WTC11 (cell line): ENCODE measurements at regions not wholly inside any gene's neighbourhood (a gene's known extent, or its start where the extent isn't known, plus 50 kb on each side); places are given as distances from the start of the nearest gene placed in this dataset.

Experiments used
- AR ChIP-seq: fragments of 250-450 bp; sonication (Bioruptor Pico); IDR thresholded peaks from 2 replicates; pipeline ENCODE4 v1.9.0; 2021; ENCODE audit warnings: mild to moderate bottlenecking
- ATF1 ChIP-seq: sonication (generic); formaldehyde crosslinking; IDR thresholded peaks from 2 replicates; pipeline ENCODE4 v1.8.1; 2023; ENCODE audit warnings: mild to moderate bottlenecking, moderate library complexity, missing genetic modification reagents
- CREB1 ChIP-seq: sonication (generic); formaldehyde crosslinking; IDR thresholded peaks from 2 replicates; pipeline ENCODE4 v1.8.0; 2023; ENCODE audit warnings: mild to moderate bottlenecking, missing genetic modification reagents
- CTCF ChIP-seq: fragments of 200-600 bp; IDR thresholded peaks from 2 replicates; pipeline ENCODE4 v1.8.0; 2022; ENCODE audit warnings: antibody characterized with exemption
- HMGXB4 ChIP-seq: sonication (generic); formaldehyde crosslinking; IDR thresholded peaks from 2 replicates; pipeline ENCODE4 v1.8.1; 2023; ENCODE audit warnings: mild to moderate bottlenecking, moderate library complexity, missing genetic modification reagents
- IRF2 ChIP-seq: sonication (generic); formaldehyde crosslinking; IDR thresholded peaks from 2 replicates; pipeline ENCODE4 v1.8.0; 2022; ENCODE audit warnings: low read depth, missing genetic modification reagents, borderline replicate concordance
- MAX ChIP-seq: sonication (generic); formaldehyde crosslinking; IDR thresholded peaks from 2 replicates; pipeline ENCODE4 v1.8.0; 2022; ENCODE audit warnings: mild to moderate bottlenecking, missing genetic modification reagents
- NR1H2 ChIP-seq: sonication (generic); formaldehyde crosslinking; IDR thresholded peaks from 2 replicates; pipeline ENCODE4 v1.9.0; 2021; ENCODE audit warnings: mild to moderate bottlenecking, moderate library complexity, missing genetic modification reagents
- NR2C2 ChIP-seq: sonication (generic); formaldehyde crosslinking; IDR thresholded peaks from 2 replicates; pipeline ENCODE4 v1.8.0; 2022; ENCODE audit warnings: mild to moderate bottlenecking, missing genetic modification reagents
- USF2 ChIP-seq: sonication (generic); formaldehyde crosslinking; IDR thresholded peaks from 2 replicates; pipeline ENCODE4 v1.8.1; 2023; ENCODE audit warnings: mild to moderate bottlenecking, missing genetic modification reagents, moderate library complexity
- ZSCAN18 ChIP-seq: fragments of 250-450 bp; sonication (Bioruptor Pico); IDR thresholded peaks from 2 replicates; pipeline ENCODE4 v2.1.2; 2022; ENCODE audit warnings: mild to moderate bottlenecking, moderate library complexity
- TF ChIP-seq, protein P1 (sequence below): sonication (generic); formaldehyde crosslinking; IDR thresholded peaks from 2 replicates; pipeline ENCODE4 v1.8.0; 2023; ENCODE audit warnings: missing genetic modification reagents, mild to moderate bottlenecking, borderline replicate concordance
- TF ChIP-seq, protein P2 (sequence below): fragments of 250-450 bp; sonication (Bioruptor Pico); IDR thresholded peaks from 2 replicates; pipeline ENCODE4 v1.9.0; 2021; ENCODE audit warnings: moderate library complexity, mild to moderate bottlenecking, inconsistent platforms, borderline replicate concordance

DNA sequence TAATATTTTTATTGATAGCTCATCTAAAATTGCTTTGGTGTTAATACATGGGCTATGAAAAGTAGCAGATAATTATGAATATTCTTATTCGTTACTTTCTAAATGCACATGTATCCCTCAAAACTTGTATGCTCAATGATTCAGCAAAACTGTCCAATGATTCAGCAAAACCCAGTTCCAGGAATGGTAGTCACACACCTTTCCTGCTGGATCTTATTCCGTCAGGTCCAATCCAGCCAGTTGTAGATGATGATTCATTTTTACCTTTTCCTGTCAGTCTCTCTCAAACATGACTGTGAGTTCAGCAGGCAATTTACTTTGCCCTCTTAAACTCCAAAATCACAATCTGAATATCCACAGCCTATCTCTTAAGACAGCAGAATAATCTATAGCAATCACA is 1082.6 kb downstream of the EFNB2 start:
- TF ChIP-seq CTCF (no peak), MAX (CRISPR knock-in tag) (no peak), NR2C2 (CRISPR knock-in tag) (no peak), HMGXB4 (CRISPR knock-in tag) (no peak), AR (no peak), IRF2 (CRISPR knock-in tag) (no peak), ZSCAN18 (CRISPR knock-in tag) (no peak), NR1H2 (no peak), USF2 (no peak), CREB1 (CRISPR knock-in tag) (no peak), ATF1 (CRISPR knock-in tag) (no peak)
- TF ChIP-seq, protein P1, sequence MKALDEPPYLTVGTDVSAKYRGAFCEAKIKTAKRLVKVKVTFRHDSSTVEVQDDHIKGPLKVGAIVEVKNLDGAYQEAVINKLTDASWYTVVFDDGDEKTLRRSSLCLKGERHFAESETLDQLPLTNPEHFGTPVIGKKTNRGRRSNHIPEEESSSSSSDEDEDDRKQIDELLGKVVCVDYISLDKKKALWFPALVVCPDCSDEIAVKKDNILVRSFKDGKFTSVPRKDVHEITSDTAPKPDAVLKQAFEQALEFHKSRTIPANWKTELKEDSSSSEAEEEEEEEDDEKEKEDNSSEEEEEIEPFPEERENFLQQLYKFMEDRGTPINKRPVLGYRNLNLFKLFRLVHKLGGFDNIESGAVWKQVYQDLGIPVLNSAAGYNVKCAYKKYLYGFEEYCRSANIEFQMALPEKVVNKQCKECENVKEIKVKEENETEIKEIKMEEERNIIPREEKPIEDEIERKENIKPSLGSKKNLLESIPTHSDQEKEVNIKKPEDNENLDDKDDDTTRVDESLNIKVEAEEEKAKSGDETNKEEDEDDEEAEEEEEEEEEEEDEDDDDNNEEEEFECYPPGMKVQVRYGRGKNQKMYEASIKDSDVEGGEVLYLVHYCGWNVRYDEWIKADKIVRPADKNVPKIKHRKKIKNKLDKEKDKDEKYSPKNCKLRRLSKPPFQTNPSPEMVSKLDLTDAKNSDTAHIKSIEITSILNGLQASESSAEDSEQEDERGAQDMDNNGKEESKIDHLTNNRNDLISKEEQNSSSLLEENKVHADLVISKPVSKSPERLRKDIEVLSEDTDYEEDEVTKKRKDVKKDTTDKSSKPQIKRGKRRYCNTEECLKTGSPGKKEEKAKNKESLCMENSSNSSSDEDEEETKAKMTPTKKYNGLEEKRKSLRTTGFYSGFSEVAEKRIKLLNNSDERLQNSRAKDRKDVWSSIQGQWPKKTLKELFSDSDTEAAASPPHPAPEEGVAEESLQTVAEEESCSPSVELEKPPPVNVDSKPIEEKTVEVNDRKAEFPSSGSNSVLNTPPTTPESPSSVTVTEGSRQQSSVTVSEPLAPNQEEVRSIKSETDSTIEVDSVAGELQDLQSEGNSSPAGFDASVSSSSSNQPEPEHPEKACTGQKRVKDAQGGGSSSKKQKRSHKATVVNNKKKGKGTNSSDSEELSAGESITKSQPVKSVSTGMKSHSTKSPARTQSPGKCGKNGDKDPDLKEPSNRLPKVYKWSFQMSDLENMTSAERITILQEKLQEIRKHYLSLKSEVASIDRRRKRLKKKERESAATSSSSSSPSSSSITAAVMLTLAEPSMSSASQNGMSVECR (CRISPR knock-in tag), result no peak
- TF ChIP-seq, protein P2, sequence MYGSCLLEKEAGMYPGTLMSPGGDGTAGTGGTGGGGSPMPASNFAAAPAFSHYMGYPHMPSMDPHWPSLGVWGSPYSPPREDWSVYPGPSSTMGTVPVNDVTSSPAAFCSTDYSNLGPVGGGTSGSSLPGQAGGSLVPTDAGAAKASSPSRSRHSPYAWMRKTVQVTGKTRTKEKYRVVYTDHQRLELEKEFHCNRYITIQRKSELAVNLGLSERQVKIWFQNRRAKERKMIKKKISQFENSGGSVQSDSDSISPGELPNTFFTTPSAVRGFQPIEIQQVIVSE (CRISPR knock-in tag), result no peak
